HG03039 (cell line): ENCODE measurements at regions not wholly inside any gene's neighbourhood (a gene's known extent, or its start where the extent isn't known, plus 50 kb on each side); places are given as distances from the start of the nearest gene placed in this dataset.
"Not testable (repeated sequence)": the region's sequence is repeated elsewhere in the genome, so short reads cannot be mapped to it uniquely, and the experiment has no call there.

ENCODE experiments used
- ATAC-seq: cut with Tn5 transposase; IDR thresholded peaks from one replicate; pipeline ENCODE4 v1.9.1; 2021; ENCODE audit warnings: mild to moderate bottlenecking, moderate library complexity; ENCODE audit not compliant: unreplicated experiment

DNA sequence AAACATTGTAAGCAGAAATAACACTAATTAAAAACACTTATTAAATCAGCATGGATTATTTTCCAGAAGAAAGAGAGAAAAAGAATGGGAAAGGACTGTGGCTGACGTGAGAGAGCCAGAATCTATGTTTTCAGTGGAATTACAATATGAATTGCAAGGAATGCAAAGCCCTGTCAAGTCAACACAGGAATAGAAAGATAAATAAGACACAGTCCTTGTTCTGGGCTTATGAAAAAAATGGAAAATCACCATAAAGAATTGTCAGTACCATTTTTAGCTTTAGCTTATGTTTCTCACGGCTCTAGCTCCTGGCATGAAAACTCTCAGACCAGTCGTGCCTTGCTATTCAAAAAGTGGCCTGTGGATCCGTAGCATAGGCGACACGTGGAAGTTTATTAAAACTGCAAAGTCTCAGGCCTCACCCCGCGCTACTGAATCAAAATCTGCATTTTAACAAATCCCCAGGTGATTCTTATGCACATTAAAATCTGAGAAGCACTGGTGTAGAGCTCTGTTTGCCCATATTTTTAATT, 549.1 kb downstream of the RPS29 start:
- no peak for ATAC-seq

DNA sequence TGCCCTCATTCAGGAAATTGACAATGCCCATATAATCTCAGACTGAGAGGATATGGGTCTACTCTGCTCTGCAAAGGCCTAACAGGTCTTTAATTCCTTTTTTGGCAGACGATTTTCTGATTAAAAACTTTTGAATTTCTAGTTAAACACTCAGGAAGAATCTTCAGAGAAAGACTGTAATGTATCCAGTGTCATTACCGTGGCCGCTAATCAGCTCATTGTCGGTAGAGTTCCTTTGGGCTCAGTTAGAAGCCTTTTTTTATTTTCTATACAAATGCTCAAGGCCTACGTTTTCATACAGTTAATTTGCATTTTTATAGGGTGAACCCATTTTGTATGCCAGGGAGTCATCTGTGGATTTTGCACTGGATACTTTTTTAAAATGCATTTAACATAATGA, 549.9 kb downstream of the RPS29 start:
- ATAC-seq: no peak

DNA sequence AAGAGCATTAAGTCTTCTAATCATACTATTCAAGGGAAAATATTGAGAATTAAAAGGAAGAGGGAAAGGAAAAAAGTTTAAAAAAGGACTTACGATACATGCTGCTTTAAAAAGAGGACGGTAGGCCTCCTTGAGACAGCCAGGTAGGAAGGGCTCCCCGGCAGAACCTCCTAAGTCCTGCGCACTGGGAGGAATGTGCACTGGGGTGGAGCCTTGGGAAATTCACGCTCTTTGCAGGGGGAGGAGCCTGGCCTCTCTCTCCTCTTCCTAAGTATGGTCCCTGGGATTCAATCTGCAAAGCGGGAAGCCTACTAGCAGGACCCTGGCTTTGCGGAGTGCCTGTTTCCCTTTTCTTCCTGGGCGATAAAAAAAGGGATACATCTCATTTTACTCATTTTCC, 553.0 kb downstream of the RPS29 start:
- no peak for ATAC-seq

DNA sequence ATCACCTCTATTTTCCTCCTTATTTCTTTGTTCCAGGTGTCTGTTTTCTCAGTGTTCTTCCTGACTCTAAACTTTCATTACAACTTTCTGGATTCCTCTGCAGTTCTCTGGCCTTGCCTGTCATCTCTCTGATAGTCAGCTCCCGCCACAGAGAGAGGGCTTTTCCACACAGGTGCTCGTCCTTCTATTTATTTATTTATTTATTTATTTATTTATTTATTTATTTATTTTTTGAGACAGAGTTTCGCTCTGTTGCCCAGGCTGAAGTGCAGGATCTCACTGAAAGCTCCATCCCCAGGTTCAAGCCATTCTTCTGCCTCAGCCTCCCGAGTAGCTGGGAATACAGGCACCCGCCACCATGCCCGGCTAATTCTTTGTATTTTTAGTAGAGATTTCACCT, 554.5 kb downstream of the RPS29 start:
- ATAC-seq: not testable (repeated sequence)

DNA sequence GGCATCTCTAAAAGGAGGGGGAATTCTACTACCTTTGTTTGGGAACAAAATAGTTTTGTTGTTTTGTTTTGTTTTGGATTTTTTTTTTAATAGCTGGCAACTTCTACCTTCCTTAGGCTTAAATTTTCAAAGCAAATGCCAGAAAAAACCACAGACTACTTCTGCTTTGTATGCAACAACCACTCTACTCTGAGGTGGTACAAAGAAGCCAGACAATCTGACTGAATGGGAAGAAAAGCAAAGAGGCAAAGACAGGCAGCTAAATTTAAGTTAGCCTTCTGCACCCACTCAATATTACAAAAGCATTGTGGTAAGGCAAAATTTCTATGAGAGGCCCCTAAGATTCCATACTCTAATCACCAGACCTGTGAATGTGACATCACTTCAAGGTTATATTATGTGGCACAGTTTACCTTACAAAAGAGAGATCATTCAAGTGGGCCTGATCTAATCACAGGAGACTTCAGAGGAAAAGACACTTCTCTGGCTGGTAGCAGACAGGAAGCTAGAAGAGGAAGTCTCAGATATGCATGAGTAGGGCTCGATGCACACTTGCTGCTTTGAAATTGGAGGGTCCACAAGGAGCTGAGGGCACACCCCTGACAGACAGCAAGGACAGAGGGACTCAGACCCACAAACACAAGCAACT, 566.6 kb downstream of the RPS29 start:
- no peak for ATAC-seq

DNA sequence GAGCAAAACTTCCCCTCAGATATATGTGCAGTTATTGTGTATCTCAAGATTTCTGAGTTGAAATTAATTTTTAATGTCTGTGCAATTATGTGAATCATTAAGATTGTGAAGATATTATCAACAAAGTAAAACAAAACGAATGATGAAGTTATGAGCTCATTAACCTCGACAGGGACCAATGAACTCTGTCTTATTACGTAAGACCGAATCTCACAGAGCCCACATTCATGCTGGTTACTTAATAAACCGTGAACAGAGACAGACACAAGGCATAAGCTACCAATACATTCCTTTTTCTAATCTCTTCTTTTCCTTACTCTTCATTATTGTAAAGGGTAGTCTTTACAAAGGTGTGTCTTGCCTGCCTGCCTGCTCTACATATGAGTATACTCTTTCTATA, 568.7 kb downstream of the RPS29 start:
- no peak for ATAC-seq

DNA sequence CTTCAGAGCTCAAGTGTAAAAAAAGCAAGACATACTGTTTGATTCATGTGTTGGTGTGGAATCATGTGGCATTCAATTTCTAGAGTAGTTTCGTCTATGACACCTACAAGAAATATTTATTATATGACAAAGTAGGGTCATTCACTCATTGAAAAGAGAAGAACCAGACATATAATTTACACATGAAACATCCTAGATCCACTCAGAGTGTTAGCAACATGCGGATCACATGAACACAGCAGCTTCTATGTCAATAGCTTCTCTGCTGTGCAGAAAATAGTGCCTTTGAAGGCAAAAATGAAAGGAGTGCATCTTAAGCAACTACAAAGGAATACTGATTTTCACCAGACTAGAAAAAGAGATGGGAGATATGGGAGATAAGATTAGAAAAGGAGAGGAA, 569.8 kb downstream of the RPS29 start:
- ATAC-seq: no peak

DNA sequence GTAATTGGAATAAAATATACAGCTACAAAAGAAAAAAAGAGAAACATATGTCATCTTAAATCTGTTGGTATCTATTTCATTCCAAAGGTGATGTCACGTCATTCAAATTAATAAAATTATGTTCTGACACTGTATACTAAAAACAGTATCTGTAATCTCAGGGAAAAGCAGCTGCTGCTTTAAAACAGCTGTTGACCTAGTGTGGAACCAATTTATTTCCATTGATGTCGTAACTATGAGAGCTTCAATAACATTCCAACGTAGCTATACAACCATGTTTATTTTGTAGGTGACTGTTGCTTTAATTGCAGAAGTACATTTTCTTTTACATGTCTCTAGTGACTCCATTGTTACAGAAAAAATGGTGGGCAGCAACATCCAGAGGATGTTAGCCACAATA, 571.7 kb downstream of the RPS29 start:
- no peak for ATAC-seq

DNA sequence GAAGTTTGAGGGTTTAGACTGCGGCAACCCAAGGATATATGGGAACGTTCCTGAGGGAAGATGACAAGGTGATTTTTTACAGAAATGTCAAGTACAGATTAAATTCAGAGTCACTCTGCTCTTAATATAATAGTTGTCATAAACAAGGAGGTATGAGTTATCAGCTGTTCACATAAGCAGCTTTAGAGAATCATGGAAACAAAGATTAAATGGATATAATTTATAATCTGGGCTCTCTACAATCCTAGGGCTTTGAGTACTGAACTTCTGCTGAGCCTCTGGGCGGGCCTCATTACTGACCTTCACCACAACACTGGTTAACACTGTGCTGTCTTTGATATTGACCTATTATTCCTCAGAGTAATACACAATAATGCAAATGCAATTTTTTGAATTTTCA, 577.8 kb downstream of the RPS29 start:
- ATAC-seq: no peak

DNA sequence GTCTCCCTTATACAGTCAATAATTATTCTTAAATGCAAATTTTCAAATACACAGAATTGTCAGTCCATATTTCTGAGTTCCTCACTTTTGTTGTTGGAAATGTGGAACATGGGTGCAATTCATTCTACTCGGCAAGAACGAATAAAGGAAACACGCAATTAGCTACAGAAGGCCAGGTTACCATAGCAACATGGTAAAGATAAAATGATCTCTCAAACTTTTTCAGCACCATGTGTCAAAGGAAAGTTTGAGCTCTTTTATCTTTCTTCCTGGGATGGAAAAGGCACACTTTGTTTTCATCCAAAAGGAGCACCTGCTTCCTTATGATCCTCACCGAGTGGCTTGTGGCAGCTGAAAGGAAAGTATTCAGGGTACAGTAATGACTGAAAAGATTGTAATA, 595.0 kb downstream of the RPS29 start:
- no peak for ATAC-seq

DNA sequence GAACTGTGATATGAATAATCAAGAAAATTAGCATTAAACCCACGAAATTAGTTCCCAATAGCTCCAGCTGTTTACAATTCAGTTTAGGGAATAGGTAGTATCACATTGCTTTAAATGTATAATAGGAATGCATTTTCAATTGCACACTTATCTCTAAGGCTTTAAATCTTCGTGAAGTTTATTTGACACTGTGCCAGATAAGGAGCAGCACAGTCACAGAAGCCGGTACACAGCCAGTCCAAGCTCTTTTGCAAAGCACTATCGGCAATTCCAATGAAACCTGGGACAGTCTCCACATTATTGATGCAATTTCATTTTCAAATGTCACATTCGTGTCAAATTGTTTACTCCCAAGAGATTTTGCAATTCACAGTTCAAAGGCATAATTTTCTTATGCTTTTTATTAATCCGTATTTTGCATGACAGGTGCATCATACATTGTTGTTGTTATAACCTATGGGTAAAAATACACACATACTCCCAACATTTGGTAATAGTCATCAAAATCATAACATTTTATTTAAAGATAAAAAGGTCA, 602.8 kb downstream of the RPS29 start:
- no peak for ATAC-seq

DNA sequence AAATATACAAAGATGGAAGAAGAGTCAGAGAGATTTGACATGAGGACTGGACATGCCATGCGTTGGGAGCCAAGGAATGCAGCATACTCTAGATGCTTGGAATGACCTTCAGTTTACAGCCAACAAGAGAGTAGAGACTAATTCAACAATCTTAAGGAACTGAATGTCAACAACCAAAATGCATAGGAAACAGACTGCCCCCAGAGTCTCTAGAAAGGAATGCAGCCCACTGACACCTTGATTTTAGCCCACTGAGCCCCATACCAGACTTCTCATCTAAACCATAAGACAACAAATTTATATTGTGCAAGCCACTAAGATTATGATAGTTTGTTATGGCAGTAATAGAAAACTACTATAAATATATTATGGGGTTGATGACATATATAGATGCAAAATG, 611.2 kb downstream of the RPS29 start:
- ATAC-seq: no peak

DNA sequence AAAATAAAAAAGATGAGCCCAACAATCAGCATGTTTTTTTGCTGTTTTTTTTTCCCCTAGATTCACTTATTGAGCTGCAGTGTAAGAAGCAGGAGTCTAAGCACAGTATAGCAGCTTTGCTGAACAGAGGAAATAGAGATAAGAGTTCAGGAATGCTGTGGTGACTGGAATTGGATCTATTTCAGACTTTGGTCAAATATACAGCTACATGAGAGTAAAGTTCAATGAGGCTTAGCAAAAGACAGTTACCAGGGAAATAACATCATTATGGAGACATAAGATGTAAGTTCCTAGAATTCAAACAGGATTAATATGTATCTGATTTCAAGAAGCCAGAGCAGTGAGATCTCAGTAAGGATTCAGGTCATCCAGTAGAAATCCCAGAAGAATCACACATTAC, 613.0 kb downstream of the RPS29 start:
- ATAC-seq: no peak

DNA sequence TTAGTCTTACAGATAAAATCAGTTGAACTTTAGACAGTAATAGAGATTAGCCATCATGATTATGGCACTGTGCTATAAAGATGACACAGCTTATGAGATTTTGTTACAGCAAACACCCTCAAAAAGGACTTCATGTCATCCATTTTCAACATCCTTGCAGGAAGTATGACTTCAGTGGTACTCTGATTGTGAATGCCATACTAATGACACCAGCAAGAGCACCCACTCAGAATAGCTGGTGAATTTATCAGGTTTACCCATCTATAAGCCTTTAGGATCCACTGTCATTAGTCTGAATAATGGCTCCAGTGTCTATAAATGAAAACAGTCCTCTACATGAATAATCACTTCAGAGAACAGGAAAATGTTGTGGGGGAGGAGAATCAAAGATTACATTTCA, 615.2 kb downstream of the RPS29 start:
- no peak for ATAC-seq

DNA sequence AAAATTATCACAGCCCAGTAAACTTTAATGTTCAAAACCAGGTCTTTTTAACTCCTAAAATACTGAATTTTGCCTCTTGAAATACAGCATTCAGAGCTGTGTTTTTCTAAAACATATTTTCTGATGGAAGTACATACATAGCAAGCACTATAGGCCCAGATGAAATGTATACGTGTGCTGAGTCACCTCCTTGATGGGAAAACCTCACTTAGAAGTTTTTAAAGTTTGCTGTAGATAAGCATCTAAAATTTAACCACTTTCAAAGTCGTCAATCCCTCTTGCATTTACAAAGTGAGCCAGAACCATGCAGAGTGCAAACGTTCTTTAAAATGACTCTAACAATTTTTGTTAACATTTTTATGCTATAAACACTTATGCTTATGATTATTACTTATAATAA, 618.8 kb downstream of the RPS29 start:
- ATAC-seq: no peak

DNA sequence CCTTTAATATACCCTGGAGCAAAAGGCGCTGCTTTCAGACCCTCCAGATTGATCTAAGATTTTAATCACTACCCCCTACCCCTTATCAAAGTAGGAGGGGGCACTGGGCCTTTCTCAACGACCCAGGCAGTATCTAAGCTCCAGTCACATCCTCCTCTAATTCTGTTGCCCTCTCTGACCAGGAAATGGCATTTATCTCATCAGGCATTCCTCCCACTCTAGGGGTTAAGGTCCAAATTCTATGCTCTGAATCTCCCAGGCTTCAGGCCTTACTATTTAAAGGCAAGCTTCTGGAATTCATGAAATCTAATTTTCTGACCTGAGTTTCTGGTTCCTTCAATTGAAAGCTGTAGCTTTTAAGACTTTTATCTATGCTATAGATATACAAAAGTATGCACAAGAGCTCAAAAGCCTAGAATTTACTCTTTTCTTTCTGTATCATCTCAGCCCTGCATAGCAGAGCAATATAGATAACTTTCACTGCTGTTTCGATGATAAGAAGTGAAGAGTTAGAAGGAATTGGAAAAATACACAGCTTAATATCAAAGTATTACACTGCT, 622.9 kb downstream of the RPS29 start:
- ATAC-seq: no peak

DNA sequence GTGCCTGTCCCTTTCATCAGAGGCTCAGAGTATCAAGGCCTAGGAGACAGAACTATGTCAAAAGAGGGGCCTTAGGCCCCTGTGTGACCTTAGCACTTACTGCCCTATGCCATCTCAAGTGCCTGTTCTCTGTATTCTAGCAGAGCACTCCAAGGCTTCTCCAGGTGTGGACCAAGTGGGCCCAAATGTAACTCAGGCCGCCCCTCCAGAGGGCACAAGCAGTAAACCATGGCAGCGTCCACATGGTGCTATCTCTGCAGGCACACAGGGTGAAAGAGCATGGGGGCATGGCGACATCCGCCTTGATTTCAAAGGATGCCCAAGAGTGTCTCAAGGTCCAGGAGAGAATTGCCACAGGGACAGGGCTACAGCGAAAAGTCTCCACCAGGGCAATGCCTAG, 628.7 kb downstream of the RPS29 start:
- no peak for ATAC-seq

DNA sequence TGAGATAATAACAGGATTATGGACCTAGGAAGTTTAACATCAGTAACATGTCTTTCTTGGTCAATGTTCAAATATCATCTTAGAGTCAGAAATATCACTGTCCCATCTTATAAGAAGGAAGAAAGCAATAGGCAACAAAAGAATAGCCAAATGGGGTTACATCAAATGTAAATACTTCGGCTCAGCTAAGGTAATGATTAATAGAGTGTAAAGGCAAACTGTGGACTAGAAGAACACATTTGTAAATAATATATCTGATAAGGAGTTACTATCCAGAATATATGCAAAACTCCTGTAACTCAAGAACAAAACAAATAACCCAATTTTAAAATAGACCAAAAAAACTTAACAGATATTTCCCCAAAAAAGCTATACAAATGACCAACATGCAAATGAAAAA, 630.3 kb downstream of the RPS29 start:
- ATAC-seq: no peak

DNA sequence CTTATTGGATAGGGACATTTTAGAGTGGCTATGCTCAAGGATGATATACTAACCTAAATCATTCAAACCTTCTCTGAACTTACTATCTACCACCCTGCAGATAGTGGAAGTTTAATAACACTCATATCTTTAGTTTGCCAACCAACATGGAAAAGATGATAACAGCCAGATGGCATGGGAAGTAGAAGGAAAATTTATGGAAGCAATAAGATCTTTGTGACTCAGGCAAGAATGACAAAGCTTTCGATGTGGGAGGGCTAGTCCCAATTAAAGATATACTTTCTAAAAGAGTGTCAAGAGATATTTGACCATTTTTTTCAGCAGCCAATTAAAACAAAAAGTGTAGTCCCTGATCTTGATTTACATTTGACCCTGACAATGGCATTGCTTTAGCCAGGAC, 631.7 kb downstream of the RPS29 start:
- no peak for ATAC-seq

DNA sequence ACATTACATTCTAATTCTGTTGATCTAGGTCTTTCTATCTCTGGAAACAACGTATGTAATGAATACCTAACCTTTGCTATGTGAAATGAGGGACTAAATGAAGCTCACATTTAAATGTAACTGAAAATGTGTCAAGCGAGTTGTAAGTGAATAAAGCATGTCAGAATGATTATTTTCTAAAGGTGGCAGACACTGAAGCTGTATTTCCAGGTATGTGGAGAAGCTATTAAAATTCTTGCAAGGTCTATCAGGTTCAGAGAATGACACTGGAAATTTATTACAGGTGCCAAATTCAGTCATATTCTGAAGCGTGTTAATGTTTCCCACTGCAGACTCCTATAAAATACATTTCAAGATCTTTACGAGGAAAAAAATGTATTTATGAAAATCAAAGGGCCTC, 641.4 kb downstream of the RPS29 start:
- no peak for ATAC-seq

DNA sequence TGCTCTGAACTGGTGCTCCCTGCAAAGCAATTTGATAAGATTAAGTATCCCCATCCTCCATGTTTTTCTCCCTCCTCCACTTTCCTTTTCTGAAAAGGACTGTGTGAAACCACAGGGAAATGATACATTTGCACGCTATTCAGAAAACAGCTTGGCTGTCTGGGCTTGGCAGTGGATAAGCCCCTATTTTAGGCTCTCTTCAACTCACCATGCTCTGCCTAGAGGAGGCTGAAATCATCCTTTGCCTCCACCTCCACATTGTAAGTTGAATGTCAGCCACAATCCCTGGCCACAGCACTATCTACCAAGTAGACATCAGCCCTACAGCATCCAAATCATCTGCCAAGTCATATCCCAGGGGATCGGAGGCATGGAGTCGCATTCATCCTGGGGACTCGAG, 642.3 kb downstream of the RPS29 start:
- no peak for ATAC-seq

DNA sequence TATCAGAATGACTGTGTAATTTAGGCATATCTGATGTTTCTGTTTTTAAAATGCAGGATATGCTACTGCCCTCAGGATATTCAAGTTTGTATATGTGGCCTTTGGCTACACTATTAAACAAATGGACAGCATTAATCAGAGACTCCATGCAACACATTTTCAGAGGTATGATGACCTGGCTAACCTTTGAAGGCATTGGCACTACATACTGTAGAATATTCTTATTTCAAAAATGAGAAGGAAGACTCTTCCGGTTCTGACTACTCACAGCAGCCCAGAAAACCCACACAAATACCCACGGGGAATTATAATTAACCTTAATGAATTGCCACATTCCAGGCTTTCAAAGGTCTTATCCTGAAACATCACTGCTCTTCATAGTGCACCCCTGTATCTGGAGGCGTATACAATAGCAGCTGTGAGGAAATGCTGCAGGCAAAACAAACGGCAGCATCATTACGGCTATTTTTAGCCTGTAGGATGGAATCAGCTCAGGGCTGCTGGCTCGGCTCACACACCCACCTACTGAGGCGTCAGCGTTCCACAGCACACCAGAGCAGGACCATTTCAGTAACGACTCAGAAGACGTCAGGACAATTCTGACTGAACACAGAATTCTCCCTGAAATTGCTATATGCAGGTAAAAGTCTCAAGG, 648.5 kb downstream of the RPS29 start:
- ATAC-seq: no peak
